GM11168 (cell line): ENCODE measurements at regions not wholly inside any gene's neighbourhood (a gene's known extent, or its start where the extent isn't known, plus 50 kb on each side); places are given as distances from the start of the nearest gene placed in this dataset.
"Not testable (repeated sequence)": the region's sequence is repeated elsewhere in the genome, so short reads cannot be mapped to it uniquely, and the experiment has no call there.

ENCODE experiments used
- in situ Hi-C: fragments of 300-500 bp; cut with MboI; formaldehyde crosslinking; loops from one replicate; pipeline ENCODE4 v1.12.0; 2022; ENCODE audit warnings: low sequenced_read_pairs; ENCODE audit not compliant: unreplicated experiment

DNA sequence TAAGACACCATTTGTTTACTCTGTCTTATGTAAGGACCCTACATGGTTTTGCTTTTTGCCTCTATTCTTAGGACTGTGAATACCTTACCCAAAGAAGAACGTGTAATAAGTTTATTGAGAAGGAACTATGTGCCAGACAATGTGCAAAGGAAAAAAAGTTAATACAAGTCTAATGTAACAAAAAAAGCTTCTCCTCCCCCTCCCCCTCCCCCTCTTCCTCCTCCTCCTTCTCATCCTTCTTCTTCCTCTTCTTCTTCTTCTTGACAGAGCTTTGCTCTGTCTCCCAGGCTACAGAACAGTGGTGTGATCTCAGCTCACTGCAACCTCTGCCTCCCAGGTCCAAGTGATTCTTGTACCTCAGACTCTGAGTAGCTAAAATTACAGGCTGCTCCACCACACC, 50.9 kb upstream of the MITF start:
- in situ Hi-C loops: no loop called here

DNA sequence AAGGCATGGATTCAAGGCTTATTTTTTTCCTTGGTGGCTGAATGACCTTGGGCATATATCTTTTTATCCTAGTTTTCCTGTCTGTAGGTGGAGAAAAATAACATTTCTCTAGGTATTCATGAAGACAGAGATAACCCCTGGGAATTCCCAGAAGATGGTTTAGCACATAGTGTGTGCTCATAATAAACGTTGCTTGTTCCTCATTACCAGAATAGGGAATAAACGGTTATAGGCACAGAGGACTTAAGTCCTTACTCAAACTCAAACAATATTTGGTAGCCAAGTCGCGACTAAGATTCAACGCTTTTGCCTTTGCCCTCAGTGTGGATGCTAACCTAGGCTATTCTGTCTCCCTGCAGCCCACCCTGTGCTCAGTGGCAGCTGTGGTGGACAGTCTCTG, 51.6 kb upstream of the MITF start:
- in situ Hi-C loops: no loop called here

DNA sequence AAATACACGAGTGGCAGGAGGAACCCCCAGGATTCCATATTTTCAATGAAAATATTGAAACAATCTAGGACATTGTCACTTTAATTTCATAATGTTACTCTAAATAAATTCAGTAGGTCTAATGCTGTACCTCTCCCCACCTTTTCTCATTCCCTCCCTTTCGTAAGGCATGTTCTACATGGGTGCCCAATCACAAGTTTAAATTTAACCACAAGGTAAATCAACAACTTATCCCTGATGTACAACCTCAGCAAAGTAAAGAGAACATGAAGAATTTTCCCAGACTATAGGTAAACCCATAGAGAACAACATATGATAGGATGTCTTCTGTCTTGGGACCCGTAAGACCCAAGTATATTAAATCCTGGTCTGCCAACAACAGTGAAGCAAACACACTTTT, 53.2 kb upstream of the MITF start:
- in situ Hi-C loops: no loop called here

DNA sequence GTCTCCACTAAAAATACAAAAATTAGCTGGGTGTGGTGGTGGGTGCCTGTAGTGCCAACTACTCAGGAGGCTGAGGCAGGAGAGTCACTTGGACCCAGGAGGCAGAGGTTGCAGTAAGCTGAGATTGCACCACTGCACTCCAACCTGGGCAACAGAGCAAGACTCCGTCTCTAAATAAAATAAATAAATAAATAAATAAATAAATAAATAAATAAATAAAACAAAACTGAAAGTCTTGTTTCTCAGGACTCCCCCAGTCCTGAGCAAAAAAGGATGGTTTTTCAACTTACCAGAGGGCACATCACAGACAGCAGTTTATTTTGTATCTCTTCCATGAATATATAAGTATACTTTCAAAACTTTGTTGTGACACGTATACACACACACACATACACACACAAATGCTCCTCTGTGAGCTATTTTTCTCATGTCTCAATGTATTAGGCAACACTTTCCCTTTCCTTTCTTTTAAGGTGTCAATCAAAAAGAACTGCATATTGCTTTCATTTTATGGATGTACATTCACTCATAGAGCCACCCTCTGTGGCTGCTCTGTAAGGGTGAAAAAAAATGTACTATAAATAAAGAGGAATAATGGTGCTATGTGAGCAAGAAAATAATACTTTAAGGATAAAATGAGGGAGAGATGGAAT, 54.8 kb upstream of the MITF start:
- in situ Hi-C loops: no loop called here

DNA sequence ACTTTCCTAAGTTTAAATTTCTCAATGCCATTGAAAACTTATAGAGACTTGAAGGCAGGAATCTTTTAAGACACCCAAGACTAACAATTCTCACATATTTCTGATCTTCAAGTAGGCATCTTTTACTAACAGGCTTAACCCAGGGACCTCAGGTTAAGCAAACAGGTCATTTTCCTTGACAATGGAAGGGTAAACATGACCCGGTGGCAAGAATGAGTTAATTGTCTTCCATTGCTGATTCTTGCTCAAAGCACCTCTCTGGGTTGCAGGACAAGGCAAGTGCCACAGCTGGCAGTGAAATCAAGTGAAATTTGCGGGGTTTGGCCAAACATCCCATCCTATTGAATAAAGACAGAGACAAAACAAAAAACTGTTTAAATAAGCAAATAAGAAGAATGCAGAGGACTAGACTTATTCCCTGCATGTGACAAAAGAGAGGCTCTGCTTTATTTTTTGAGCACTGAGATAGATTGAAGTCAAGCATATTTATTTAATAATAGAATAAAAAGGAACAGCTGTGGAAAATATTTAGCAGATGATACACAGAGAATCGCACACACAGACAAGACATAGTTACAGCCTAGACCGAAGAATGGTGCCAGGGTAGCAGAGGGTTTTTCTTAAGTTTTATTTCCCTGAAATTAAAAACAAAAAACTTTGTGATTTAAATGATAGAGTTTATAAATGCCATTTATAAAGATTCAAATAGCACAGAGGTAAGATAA, 56.0 kb upstream of the MITF start:
- in situ Hi-C loops: no loop called here

DNA sequence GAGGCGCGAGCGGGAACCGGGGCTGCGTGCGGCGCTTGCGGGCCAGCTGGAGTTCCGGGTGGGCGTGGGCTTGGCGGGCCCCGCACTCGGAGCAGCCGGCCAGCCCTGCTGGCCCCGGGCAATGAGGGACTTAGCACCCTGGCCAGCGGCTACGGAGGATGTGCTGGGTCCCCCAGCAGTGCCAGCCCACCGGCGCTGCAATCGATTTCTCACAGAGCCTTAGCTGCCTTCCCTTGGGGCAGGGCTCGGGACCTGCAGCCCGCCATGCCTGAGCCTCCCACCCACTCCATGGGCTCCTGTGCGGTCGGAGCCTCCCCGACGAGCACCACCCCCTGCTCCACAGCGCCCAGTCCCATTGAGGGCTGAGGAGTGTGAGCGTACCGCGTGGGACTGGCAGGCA, 61.8 kb upstream of the MITF start:
- in situ Hi-C loops: not testable (repeated sequence)

DNA sequence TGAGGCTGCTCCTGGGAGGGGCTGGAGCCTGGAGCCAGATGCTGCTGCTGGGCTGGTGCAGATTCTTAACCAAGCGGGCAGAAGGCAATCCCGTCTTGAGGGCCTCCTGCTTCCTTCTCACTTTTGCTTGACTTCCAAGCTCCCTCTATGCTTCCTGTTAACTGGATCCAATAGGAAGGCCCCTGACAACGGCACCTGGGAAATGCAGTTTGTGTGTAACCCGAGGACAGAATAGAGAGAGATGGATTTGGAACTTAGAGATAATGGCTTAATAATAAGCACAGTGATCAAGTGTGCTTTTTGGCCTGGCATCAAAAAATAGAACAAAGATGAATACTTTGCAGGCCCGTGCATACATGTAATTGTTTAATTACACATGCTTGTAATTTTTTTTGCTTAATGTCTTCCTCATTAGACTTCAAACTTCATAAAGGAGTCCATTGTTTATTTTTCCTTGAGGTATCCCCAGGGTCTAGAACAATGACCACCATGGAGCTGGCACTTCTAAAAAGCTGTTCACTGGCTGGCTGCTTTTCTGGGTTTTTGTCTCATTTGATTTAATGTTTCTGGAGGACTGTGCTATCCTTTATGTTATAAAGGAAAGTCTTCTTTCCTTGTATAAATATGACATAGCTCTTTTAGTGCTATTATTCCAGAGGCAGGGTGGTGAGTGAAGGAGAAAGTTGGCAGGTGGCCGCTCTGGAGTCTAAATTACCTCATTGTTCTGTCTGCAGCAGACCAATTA, 63.3 kb upstream of the MITF start:
- in situ Hi-C loops: no loop called here

GRCh38 chr3:69674752-69675151, 64.5 kb upstream of the MITF start:
- in situ Hi-C loops: loop anchor here (25.0 kb wide), 1 partner anchor 512 kb away; no protein-coding TSS in a partner anchor

DNA sequence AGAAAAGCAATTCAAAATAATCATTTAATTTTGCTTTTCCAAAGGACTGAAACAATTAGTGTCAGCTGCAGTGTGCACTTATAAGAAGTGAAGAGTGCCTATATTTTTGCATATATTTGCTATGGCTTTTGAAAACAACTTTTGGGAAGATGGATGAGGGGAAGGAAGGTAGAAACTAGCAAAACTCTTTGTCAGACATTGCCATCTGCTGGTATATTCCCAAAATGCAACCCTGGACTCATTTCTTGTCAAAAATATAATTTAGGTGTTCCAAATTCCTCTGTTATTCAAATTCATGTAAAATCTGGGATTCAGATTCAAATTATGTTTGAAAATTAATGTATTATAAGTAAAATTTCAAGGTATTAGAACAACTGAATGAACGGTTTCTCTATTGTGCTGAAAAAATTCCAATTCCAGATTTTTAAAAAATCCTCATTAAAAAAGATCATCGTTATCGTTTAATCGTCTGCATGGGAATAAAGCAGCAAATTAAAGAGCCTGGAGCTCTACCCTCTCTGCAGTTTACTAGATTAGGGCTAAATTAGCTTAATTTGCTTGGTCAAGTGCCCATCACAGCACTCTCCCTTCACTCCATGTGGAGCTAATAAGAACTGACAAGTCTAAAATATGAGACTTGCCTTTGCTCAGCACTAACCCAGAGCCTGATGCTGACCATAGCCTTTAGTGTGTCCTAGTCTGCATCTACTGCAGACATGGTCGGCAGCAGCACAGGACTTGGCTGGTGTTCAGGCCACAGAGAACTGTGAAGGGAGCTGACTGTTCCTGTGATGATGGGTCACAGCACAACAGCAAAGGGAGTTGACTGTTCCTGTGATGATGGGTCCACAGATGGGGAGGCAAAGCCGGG, 67.9 kb upstream of the MITF start:
- in situ Hi-C loops: loop anchor here (25.0 kb wide), 1 partner anchor 509 kb away; no protein-coding TSS in a partner anchor

GRCh38 chr3:69669070-69669469, 70.2 kb upstream of the MITF start:
- in situ Hi-C loops: loop anchor here (25.0 kb wide), 1 partner anchor 507 kb away; no protein-coding TSS in a partner anchor

DNA sequence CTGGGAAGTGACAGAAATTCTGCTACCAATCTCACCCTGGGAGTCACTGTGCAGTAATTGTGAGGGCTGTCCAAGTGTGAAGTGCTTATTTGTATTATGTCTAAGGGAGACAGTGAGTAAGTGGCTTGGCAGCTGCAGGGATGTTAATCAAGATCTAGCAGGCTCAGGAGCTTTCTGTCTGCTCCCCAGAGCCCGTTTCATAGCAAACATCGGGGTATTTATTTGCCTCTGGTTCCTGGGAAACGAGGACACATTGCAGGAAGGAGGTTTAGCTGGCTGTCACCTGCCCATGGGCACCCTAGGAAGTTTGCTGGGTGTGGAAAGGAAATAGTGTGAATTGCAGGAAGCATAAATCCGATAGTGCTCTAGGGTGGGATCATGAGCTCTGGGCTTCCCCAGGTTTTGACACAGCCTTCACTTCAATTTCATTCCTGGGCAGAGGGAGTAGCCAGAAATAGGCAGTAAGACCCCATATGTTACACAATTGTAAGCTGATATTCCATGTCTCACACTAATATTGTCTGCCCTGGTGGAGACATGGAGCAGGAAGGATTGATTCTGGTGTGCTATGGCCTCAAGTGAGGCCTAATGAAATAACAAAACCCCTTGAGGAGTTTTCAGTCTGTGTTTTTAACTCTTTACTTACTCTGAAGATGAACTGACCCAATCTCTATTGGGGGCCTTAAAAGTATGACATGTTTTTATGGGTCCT, 74.1 kb upstream of the MITF start:
- in situ Hi-C loops: loop anchor here (25.0 kb wide), 1 partner anchor 503 kb away; no protein-coding TSS in a partner anchor

DNA sequence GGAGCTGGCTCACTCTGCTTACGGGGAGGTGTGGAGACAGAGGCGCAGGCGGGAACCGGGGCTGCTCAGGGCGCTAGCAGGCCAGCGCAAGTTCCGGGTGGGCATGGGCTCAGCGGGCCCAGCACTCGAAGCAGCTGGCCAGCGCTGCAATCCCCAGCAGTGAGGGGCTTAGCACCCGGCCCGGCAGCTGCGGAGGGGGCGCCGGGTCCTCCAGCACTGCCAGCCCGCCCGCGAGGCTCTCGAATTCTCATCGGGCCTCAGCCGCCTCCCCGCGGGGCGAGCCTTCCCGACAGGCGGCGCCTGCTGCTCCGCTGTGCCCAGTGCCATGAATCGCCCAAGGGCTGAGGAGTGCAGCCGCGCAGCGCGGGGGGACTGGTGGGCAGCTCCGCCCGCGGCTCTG, 78.6 kb upstream of the MITF start:
- in situ Hi-C loops: loop anchor here (25.0 kb wide), 1 partner anchor 498 kb away; no protein-coding TSS in a partner anchor

- in situ Hi-C loops: loop anchor here (25.0 kb wide), 1 partner anchor 497 kb away; no protein-coding TSS in a partner anchor
These were observed 79.9 kb upstream of the MITF start for GRCh38 chr3:69659180-69659910.

GRCh38 chr3:69658514-69659140, 80.6 kb upstream of the MITF start:
- in situ Hi-C loops: loop anchor here (25.0 kb wide), 1 partner anchor 496 kb away; no protein-coding TSS in a partner anchor

DNA sequence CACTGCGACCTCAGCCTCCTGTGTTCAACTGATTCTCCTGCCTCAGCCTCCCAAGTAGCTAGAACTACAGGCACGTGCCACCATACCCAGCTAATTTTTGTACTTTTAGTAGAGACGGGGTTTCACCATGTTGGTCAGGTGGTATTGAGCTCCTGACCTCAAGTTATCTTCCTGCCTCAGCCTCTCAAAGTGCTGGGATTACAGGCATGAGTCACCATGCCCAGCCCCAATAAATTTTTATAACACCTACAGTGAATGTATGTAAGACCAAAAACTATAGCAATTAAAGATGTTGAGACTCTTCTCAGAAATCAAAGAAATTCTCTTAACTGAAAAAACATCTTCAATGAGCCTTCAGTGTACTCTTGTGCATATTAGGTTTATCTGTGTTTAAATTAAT, 82.2 kb upstream of the MITF start:
- in situ Hi-C loops: loop anchor here (25.0 kb wide), 1 partner anchor 495 kb away; no protein-coding TSS in a partner anchor

DNA sequence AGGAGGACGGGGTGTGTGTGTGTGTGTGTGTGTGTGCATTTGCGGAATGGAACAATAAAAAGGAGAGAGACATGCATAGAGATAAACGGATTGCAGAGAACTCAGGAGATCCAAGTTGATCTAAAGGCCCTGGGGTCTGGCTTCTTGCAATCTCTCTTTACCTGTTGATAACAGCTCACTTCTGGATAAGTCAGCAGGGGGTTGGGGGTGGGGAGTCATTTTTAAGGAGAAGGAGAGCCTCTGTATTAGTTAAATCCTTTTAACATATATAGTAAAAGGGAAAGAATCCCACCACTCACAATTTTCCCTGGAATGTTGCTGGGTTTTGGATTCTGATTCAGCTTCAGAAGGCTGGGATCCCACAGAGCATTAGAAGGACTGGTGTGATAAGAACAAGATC, 87.5 kb upstream of the MITF start:
- in situ Hi-C loops: loop anchor here (25.0 kb wide), 1 partner anchor 489 kb away; no protein-coding TSS in a partner anchor

GRCh38 chr3:69650066-69650419, 89.2 kb upstream of the MITF start:
- in situ Hi-C loops: loop anchor here (25.0 kb wide), 1 partner anchor 488 kb away; no protein-coding TSS in a partner anchor
